ENCODE measurements at regions not wholly inside any gene's neighbourhood (a gene's known extent, or its start where the extent isn't known, plus 50 kb on each side); places are given as distances from the start of the nearest gene placed in this dataset.

GRCh38 chr4:148740701-148741100 is 298.5 kb upstream of the NR3C2 start:
- TF ChIP-seq DPF2 (CRISPR knock-in tag; IDR thresholded peaks at IDR 0.05; ENCODE audit: borderline replicate concordance, low read depth) (no peak), ASH2L (IDR thresholded peaks at IDR 0.05; ENCODE audit: insufficient read length, low read depth, low read length) (no peak), CREB1 (IDR thresholded peaks at IDR 0.05) (no peak), CREB1 (CRISPR knock-in tag; IDR thresholded peaks at IDR 0.05) (no peak), POLR2A (IDR thresholded peaks at IDR 0.05; ENCODE audit: insufficient read depth in 1 of 2, low read depth in 2 of 2, low read length in 2 of 2) (no peak), GABPA (IDR thresholded peaks at IDR 0.05; ENCODE audit: low read depth, low read length) (no peak), GABPA (CRISPR knock-in tag; IDR thresholded peaks at IDR 0.05; ENCODE audit: low read depth) (no peak), PHB2 (IDR thresholded peaks at IDR 0.05; ENCODE audit: partially characterized antibody) (no peak), EP300 (IDR thresholded peaks at IDR 0.05; ENCODE audit: low read depth in 2 of 2, low read length in 2 of 2) (no peak), EP300 (CRISPR knock-in tag; IDR thresholded peaks at IDR 0.05; ENCODE audit: borderline replicate concordance) (no peak), ZNF704 (CRISPR knock-in tag; IDR thresholded peaks at IDR 0.05; ENCODE audit: borderline replicate concordance) (no peak), PRDM10 (CRISPR knock-in tag; IDR thresholded peaks at IDR 0.05; ENCODE audit: low read depth) (no peak), FOXM1 (CRISPR knock-in tag; IDR thresholded peaks at IDR 0.05) (no peak), MAX (IDR thresholded peaks at IDR 0.05) (no peak), REST (IDR thresholded peaks at IDR 0.05; ENCODE audit: borderline replicate concordance in 1 of 2, low read depth in 1 of 2, low read length in 2 of 2) (no peak)

Measured in HepG2 (cell line).